Dendritic cell treated with granulocyte-macrophage colony-stimulating factor and Interleukin-4, amounts not matched to agents 40 ng/mL and 50 ng/mL, for 4 days (primary cell): ENCODE measurements at regions not wholly inside any gene's neighbourhood (a gene's known extent, or its start where the extent isn't known, plus 50 kb on each side); places are given as distances from the start of the nearest gene placed in this dataset.
"Not testable (repeated sequence)": the region's sequence is repeated elsewhere in the genome, so short reads cannot be mapped to it uniquely, and the experiment has no call there.

Source experiments
- H3K27ac Mint-ChIP-seq: one replicate; pipeline ENCODE4 v1.8.0; 2022; ENCODE audit warnings: mild to moderate bottlenecking, mixed read lengths
- H3K27me3 Mint-ChIP-seq: one replicate; pipeline ENCODE4 v1.8.0; 2022; ENCODE audit warnings: mild to moderate bottlenecking, mixed read lengths
- H3K36me3 Mint-ChIP-seq: one replicate; pipeline ENCODE4 v1.8.0; 2022; ENCODE audit warnings: low read depth, mixed read lengths
- H3K4me1 Mint-ChIP-seq: one replicate; pipeline ENCODE4 v1.8.0; 2022; ENCODE audit warnings: low read depth, mixed read lengths
- H3K4me3 Mint-ChIP-seq: one replicate; pipeline ENCODE4 v1.8.0; 2022; ENCODE audit warnings: mild to moderate bottlenecking, moderate library complexity, mixed read lengths
- H3K9me3 Mint-ChIP-seq: one replicate; pipeline ENCODE4 v1.8.0; 2022; ENCODE audit warnings: mixed read lengths
- intact Hi-C: fragments of 100-400 bp; cut with micrococcal nuclease; formaldehyde crosslinking; loops from one replicate; pipeline ENCODE4 v1.15.0; 2022

GRCh38 chrX:67213686-67214085, 330.1 kb upstream of the AR start:
- peaks cover 11% of the 10 kb centered on the region for H3K9me3 Mint-ChIP-seq
- H3K4me3 Mint-ChIP-seq, H3K4me1 Mint-ChIP-seq, H3K27ac Mint-ChIP-seq, intact Hi-C loops, H3K36me3 Mint-ChIP-seq, H3K27me3 Mint-ChIP-seq: not testable (repeated sequence)

- intact Hi-C loops, result no loop called here
Observed at GRCh38 chrX:67207912-67208311, 335.9 kb upstream of the AR start.

GRCh38 chrX:67159437-67159836, 384.4 kb upstream of the AR start:
- intact Hi-C loops, result no loop called here
- Mint-ChIP-seq H3K36me3 (no peaks in the 10 kb centered on the region), H3K27me3 (no peaks in the 10 kb centered on the region), H3K4me3 (no peak overlapping the region), H3K4me1 (no peaks in the 10 kb centered on the region), H3K9me3 (peaks cover 31% of the 10 kb centered on the region), H3K27ac (no peak overlapping the region)

More at GRCh38 chrX:67207912-67208311, 335.9 kb upstream of the AR start:
- no peaks in the 10 kb centered on the region for H3K4me1 Mint-ChIP-seq
- H3K27me3 Mint-ChIP-seq, result no peaks in the 10 kb centered on the region
- no peak overlapping the region for H3K4me3 Mint-ChIP-seq
- H3K27ac Mint-ChIP-seq, result no peak overlapping the region
- no peaks in the 10 kb centered on the region for H3K36me3 Mint-ChIP-seq
- no peaks in the 10 kb centered on the region for H3K9me3 Mint-ChIP-seq

- no peaks in the 10 kb centered on the region for H3K4me1 Mint-ChIP-seq
- H3K27me3 Mint-ChIP-seq, result no peaks in the 10 kb centered on the region
- peaks cover 44% of the 10 kb centered on the region for H3K9me3 Mint-ChIP-seq
- H3K4me3 Mint-ChIP-seq, result no peak overlapping the region
- no peaks in the 10 kb centered on the region for H3K36me3 Mint-ChIP-seq
- no peak overlapping the region for H3K27ac Mint-ChIP-seq
- intact Hi-C loops, result no loop called here
Observed at GRCh38 chrX:67114635-67115034, 429.2 kb upstream of the AR start.

DNA sequence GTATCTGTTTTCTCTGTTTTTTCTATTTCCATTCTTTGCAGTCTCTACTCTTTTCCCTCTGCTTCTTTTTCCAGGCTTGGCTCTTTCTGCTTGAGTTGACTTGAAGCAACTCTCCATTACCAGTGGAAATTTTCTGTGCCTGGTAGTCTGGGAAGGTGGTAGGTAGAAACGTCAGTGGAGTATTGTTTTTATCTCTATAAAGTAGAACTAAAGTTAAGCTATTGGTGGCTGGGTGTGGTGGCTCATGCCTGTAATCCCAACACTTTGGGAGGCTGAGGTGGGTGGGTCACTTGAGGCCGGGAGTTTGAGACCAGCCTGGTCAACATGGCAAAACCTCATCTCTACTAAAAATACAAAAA, 438.1 kb upstream of the AR start:
- intact Hi-C loops, result no loop called here
- Mint-ChIP-seq H3K27ac (no peak overlapping the region), H3K27me3 (no peaks in the 10 kb centered on the region), H3K4me3 (no peak overlapping the region), H3K4me1 (no peaks in the 10 kb centered on the region), H3K9me3 (peaks cover 42% of the 10 kb centered on the region), H3K36me3 (no peaks in the 10 kb centered on the region)

DNA sequence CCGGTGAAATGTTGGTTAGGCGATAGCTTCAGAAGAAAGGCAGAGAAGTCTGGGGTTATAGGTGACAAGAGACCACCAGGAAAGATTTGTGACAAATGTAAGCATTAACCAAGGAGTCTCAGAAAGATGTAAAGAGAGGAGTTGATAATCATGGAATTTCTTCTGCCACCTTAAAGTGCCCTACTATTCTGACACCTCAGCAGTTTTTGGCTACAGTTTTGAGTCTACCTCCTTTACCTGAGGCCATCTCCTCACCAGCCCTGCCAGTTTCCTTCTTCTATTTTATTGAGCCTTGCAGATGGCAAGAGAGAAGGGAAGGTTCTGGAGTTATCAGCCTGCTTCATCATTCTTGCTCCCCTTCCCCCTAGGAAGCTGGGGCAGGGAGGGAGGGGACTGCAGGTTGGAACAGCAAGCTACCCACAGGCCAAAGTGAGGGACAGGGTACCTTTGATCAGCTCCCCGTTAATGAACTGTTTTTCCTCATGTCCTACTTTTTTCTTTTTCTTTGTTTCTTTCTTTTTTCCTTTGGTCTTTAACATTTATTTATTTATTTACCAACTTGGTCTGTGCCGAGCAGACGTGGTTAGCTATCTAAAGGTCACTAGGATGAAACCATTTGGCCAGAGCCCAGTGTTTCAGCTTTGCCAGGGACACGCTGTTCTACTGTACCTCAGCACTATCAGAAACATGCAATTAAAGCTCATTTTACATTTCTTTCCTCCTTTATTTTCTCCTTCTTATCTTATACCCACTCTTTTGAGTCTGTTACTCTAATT, 438.7 kb upstream of the AR start:
- H3K27ac Mint-ChIP-seq, result no peak overlapping the region
- H3K4me3 Mint-ChIP-seq, result no peak overlapping the region
- H3K4me1 Mint-ChIP-seq, result no peaks in the 10 kb centered on the region
- no peaks in the 10 kb centered on the region for H3K36me3 Mint-ChIP-seq
- no peaks in the 10 kb centered on the region for H3K27me3 Mint-ChIP-seq
- H3K9me3 Mint-ChIP-seq, result peaks cover 37% of the 10 kb centered on the region
- intact Hi-C loops, result no loop called here

- Mint-ChIP-seq H3K4me3 (no peak overlapping the region), H3K4me1 (no peaks in the 10 kb centered on the region), H3K27ac (no peak overlapping the region), H3K9me3 (peaks cover 16% of the 10 kb centered on the region), H3K27me3 (no peaks in the 10 kb centered on the region), H3K36me3 (no peaks in the 10 kb centered on the region)
- intact Hi-C loops, result no loop called here
Observed at GRCh38 chrX:67100031-67100884, 443.6 kb upstream of the AR start.

DNA sequence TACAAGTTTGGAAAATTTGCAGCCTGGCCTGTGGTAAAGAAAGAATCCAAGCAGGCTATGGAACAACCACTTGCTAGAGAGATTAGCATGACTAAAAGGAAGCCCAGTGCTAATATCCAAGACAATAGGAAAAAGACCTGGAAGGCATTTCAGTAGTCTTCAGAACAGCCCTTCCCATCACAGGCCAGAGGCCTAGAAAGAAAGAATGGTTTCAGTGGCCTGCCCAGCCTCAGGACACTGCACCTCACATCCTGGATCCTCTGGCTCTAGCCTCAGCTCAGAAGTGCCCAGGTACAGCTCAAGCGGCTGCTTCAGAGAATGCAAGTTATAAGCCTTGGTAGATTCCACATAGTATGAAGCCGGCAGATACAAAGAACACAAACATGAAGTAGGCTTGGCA, 449.8 kb upstream of the AR start:
- peaks cover 7% of the 10 kb centered on the region for H3K9me3 Mint-ChIP-seq
- no peaks in the 10 kb centered on the region for H3K36me3 Mint-ChIP-seq
- H3K4me3 Mint-ChIP-seq, result no peak overlapping the region
- H3K4me1 Mint-ChIP-seq, result no peaks in the 10 kb centered on the region
- no peak overlapping the region for H3K27ac Mint-ChIP-seq
- no peaks in the 10 kb centered on the region for H3K27me3 Mint-ChIP-seq
- intact Hi-C loops, result no loop called here

- Mint-ChIP-seq H3K4me3 (no peak overlapping the region), H3K36me3 (no peaks in the 10 kb centered on the region), H3K4me1 (no peaks in the 10 kb centered on the region), H3K27ac (no peak overlapping the region), H3K9me3 (no peaks in the 10 kb centered on the region), H3K27me3 (no peaks in the 10 kb centered on the region)
- intact Hi-C loops, result no loop called here
Observed at GRCh38 chrX:67050760-67051159, 411.9 kb upstream of the EDA2R start.

DNA sequence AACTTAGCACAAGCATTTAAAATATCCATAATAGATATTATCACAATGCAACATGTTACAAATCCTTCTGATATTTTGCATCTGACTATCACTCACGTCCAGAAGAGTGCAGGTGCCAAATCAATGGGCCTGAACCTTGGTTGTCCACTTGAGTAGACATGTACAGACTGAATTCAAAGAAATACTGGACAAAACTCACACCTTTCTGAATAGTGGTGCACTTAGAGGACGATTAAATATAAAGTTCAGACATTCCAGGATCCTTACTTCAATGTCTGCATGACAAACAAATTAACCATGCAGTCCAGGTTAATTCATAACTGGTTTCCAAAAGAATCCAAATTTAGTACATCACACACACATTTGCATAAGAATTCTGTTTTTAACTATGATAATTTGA, 406.0 kb upstream of the EDA2R start:
- H3K27ac Mint-ChIP-seq, result no peak overlapping the region
- no peaks in the 10 kb centered on the region for H3K36me3 Mint-ChIP-seq
- no peaks in the 10 kb centered on the region for H3K4me1 Mint-ChIP-seq
- no peaks in the 10 kb centered on the region for H3K27me3 Mint-ChIP-seq
- no peak overlapping the region for H3K4me3 Mint-ChIP-seq
- intact Hi-C loops, result no loop called here
- H3K9me3 Mint-ChIP-seq, result peaks cover 8% of the 10 kb centered on the region

DNA sequence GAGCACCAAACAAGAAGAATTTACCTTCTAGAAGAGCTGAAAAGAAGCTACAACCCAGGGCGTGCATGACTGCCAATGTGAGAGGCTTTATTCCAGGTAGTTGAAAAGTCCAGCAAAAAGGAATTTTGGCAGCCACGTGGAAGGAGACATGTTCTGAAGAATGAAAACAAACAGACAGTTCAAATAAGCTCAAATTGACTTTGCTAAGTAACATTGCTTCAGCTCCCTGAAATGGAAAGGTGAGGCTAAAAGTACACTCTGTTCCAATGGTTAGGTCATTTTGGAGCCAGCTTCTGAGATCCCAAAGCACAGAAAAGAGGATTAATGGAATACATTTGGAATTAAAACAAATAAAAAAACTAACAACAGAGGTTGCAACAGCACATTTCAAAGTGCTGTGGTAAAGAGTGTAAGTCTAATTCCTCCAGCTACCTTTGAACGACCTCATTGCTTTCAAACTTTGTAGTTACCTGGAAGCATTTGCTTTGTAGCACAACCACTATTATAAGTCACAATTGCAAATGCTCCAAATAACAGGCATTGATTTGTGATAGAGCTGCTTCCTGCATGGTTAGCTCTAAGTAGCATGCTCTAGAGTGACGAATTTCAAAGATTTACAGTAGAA, 405.3 kb upstream of the EDA2R start:
- Mint-ChIP-seq H3K4me3 (no peak overlapping the region), H3K27me3 (no peaks in the 10 kb centered on the region), H3K4me1 (no peaks in the 10 kb centered on the region), H3K36me3 (no peaks in the 10 kb centered on the region), H3K9me3 (peaks cover 8% of the 10 kb centered on the region), H3K27ac (no peak overlapping the region)
- intact Hi-C loops, result no loop called here

- no peaks in the 10 kb centered on the region for H3K27me3 Mint-ChIP-seq
- H3K4me3 Mint-ChIP-seq, result no peak overlapping the region
- intact Hi-C loops, result no loop called here
- no peaks in the 10 kb centered on the region for H3K36me3 Mint-ChIP-seq
- no peaks in the 10 kb centered on the region for H3K9me3 Mint-ChIP-seq
- H3K27ac Mint-ChIP-seq, result no peak overlapping the region
- H3K4me1 Mint-ChIP-seq, result no peaks in the 10 kb centered on the region
Observed at GRCh38 chrX:67004451-67004850, 365.6 kb upstream of the EDA2R start.

- Mint-ChIP-seq H3K4me3 (no peak overlapping the region), H3K27ac (no peak overlapping the region), H3K9me3 (peaks cover 9% of the 10 kb centered on the region), H3K27me3 (no peaks in the 10 kb centered on the region), H3K36me3 (no peaks in the 10 kb centered on the region), H3K4me1 (no peaks in the 10 kb centered on the region)
- intact Hi-C loops, result no loop called here
Observed at GRCh38 chrX:66994729-66995128, 355.9 kb upstream of the EDA2R start.

DNA sequence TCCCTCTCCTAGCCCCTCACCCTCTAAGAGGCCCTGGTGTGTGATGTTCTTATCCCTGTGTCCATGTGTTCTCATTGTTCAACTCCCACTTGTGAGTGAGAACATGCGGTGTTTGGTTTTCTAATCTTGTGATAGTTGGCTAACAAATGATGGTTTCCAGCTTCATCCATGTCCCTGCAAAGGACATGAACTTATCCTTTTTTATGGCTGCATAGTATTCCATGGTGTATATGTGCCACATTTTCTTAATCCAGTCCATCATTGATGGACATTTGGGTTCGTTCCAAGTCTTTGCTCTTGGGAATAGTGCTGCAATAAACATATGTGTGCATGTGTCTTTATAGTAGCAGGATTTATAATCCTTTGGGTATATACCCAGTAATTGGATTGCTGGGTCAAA, 353.2 kb upstream of the EDA2R start:
- H3K9me3 Mint-ChIP-seq, result peaks cover 16% of the 10 kb centered on the region
- H3K27me3 Mint-ChIP-seq, H3K36me3 Mint-ChIP-seq, intact Hi-C loops, H3K4me3 Mint-ChIP-seq, H3K4me1 Mint-ChIP-seq, H3K27ac Mint-ChIP-seq: not testable (repeated sequence)
